Effector CD8-positive, alpha-beta T cell (primary cell): ENCODE measurements at regions not wholly inside any gene's neighbourhood (a gene's known extent, or its start where the extent isn't known, plus 50 kb on each side); places are given as distances from the start of the nearest gene placed in this dataset.
"Not testable (repeated sequence)": the region's sequence is repeated elsewhere in the genome, so short reads cannot be mapped to it uniquely, and the experiment has no call there.

Source experiments
- DNase-seq: peaks from one replicate; lab custom pipeline; 2025; lab: John Stamatoyannopoulos, UW

DNA sequence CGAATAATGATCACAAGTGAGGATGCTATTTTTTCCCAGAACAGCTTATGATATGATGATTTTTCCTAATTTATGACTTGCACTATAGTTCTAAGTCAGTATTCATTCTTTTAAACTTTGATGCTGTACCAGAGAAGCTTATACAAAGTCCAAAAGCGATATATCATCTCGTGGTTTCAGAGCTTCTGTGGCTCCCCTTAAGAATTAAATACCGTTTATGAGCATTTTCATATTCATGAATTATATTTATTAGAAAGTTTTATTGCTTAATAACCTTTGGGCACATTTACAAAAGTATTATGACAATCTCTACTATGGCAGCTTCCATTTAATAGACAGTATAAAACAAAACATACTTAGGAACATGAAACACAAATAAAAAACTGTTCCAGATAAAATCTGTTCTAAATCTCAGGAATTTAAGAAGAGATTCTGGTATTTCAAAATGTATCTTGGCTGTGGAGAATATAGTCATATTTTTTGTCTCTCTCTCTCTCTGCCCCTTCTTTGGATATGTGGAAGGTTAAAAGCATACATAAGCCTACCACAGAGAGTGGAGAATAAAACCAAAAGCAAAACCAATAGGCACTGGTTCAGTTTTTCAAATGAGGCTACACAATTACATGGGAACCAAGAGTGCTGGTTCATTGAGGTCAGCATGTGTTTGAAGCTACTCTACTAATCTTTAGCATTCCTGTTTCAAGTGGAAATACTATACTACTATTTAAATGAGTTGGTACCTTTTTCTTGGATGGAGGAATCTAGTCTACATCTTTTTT is 884.5 kb upstream of the GJE1 start:
- no peak for DNase-seq

DNA sequence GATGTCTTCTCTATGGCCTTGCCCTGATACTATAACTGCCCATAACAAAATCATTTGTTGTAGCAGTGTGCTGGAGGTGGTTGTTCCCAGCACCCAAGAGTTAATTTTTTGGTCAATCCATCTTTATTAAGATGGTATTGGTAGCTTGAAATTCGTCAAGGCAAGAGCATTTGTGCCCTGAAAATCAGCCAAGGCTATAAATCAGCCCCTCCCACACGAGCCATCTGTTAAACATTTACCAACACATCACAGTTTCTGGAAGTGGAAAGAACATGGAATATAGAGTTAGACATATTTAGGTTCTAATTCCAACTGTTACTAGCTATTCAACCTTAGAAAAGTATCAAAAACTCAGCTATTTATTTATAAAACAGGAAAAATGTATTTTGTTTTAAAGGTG is 888.4 kb upstream of the GJE1 start:
- DNase-seq, result no peak

DNA sequence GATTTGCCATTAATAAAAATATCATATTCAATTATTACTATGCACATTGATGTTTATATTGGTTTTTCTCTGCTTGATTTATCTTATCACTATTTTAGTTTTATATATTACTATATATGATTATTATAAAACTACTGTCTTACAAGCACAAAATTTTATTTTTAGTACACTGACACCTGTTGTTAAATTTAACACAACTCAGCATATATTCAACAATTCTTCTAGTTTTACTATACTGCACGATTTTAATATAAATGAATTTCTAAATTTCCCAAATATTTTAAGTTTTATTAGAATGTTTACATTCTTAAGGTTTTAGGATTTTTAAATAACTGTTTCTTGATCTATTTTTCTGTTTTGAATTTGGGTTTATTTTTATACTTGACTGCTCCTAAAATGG is 889.8 kb upstream of the GJE1 start:
- DNase-seq, result no peak

DNA sequence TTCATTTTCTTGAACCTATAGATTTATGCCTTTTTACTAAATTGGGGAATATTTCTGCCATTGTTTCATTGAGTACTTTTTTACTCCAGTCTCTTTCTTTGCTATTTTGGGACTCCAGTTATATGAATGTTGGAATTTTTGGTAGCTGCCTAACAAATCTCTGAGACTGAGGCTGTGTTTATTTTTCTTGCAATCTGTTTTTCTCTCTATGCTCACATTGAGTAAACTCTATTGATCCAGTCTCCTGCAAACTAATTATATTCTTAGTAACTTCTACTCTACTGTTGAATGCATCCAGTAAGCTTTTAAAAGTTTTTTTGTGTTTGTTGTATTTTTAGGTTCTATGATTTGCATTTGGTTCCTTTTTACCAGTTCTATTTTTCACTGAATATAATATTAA is 903.4 kb upstream of the GJE1 start:
- no peak for DNase-seq

DNA sequence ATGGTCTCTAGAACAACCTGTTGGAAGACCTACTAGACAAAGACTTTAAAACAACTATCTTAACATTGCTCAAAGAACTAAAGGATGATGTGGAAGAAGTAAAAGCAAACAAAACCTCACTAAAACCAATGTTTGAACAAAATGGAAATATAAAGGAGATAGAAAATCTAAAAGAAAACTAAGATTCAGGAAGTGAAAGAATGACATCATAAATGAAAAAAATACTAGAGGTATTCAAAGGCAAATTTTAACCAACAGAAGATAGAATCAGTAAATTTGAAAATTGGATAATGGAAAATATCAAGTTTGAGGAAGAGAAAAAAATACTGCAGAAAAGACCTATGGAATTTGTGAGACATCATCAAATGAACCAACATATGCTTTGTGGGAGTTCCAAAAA is 914.1 kb upstream of the GJE1 start:
- no peak for DNase-seq

DNA sequence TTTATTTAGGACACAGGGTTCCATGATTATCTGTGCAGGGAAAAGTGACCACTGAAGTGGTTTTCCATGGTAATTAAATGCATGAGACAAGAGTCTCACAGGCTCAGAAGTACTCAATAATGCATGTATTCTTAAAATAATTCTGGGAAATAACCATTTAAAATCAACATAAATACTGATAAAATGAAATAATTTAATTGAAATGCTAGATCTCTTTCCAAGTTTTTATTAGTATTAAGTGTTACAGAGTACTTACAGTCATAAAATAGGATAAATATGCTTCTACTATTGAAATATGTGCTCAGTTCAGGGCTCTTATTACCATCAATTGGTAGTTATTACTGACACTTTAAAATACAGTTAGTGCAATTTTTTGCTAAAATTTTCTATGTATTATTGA is 916.0 kb upstream of the GJE1 start:
- no peak for DNase-seq

DNA sequence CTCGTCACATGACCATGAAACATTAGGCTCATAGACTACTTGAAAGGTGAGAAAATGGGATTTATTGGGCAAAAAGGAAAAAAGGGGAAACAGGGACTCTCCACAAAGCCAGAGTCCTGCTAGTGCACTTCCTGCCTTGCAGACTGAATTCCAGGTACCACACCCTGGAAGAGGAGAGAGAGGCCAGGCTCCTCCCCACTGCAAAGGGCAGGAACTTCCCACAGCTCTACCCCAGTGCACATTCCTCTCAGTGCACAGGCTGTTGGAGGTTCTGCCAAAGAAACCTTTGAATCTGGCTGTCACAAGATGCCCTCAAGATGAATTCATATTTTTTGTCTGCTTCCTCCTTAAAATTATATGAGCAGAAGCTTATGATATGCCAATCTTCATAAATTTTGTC is 920.4 kb upstream of the GJE1 start:
- no peak for DNase-seq

DNA sequence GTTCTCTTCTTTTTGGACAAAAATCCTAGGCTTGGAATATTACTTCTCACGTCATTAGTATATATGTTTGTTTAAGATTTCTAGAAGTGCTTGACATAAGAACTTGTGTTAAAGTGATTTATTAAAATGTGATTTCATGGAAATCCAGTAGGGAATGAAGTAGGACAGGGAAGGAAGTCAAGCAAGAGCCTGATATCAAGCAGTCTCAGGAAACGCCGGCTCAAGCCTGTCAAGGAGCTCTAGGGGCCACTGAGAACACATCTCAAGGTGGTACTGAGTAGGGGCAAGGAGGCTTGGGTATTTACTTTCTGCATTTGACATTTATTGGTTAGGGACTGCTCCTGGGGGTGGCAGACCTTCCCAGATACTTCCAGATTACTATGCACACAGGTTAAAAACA is 920.9 kb upstream of the GJE1 start:
- DNase-seq, result no peak

DNA sequence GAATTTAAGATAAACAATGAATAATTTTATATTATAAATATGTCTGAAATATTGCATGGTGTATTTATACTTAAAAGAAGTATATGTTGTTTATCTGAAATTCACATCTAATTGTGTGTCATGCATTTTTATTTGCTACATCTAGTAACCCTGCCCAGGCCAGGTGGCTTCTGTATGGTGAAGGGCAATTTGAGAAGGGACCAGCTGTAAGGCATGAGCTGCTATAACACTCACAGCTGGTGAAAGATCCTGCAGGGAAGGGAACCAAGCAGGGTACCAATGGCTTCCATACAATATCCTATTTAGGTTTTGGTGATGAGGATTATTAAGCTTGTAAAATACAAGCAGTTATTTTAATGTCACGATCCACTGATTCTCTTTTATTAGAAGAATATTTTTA is 921.8 kb upstream of the GJE1 start:
- DNase-seq, result no peak

DNA sequence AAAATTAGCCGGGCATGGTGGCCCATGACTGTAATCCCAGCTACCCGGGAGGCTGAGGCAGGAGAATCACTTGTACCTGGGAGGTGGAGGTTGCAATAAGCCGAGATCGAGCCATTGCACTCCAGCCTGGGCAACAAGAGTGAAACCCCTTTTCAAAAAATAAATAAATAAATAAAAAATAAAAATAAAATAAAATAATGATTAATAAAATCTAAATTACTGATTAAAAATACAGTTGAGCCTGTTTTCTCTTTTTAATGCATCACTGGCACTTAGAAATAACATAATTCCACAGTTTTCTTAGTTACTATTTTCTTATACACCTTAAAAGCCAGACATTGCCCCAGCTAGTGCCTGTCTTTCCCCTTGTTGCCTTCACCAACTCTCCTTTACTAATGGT is 922.8 kb upstream of the GJE1 start:
- DNase-seq, result no peak

DNA sequence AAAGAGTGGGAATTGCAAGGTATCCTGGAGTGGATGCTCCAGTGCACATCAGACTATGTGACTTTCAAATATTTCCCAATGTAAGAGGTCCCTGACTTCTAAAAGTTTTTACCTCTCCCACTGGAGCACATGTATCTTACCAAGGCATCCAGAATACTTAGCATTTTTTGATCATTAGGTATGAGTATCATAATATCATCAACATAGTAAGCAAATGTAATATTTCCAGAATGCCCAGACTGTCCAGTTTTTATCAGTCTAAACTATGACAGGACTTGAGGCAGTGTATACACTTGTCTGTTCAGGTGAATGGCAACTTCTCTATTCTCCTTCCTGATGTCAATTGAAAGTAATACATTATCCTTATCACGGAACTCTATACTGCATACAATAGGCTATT is 924.6 kb upstream of the GJE1 start:
- no peak for DNase-seq

DNA sequence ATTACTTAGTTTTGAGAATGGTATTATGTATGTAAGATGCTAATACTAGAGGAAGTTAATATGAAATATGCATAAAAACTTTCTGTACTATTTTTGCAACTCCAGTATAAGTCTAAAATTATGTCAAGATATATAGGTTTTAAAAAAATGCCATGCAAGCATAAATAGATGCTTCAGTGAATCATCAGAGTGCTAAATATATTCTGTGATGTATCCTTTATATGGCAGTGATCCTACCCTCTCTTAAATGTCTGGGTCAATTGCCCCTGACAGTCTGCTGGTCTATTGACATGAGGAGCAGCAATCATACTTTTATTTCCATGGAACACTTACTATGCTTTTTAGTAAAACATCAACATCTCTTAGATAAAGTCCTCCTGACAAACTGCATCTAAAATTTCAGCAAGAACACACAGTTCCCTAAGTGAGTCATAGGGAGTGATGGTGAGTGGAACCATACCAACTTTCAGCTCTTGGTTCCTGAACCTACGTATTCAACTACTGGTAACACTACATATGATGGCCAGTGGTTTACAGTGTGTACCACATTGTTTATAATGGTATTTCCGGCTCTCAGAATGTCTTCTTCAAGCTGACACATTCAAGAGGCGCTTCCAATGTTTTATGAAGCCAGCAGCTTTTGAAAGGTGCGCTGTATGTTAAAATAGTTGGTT is 928.7 kb upstream of the GJE1 start:
- DNase-seq, result no peak

DNA sequence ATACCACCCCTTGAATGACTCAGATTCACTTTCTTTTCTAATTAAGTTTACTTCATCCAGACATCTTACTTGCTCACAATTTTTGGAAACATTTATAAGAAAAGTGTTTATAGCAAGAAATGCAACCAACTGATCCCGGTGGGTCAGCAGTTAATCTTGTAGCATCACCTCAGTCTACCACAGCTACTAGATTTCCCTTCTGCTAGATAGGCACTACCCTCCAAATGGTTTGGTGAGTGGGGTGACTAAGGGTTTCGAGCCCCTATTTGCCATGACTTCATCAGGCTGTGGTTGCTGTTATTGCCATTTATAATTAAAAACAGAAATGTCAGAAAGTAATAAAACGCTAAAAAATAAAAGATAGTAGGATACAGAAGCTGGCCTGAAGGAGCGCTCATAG is 930.1 kb upstream of the GJE1 start:
- DNase-seq, result no peak

DNA sequence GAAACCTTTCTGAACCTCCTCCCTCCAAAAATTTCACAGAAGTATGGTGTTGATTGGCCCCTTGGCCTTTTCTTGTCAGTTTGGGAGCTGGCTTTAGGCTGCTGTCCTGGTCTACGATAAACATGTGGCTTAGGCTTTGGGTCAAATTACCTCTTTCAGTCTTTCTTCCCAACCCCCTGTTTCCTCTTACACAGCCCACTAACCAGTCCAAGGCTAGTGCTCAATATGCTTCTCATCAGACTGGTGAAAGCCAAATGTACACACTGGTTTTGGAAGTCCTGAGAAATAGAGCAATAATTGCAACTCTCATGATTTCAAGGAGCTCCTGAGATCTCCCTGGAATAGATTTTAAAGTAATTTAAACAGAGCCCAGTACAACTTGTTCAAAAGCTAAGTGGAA is 933.7 kb upstream of the GJE1 start:
- DNase-seq, result no peak

DNA sequence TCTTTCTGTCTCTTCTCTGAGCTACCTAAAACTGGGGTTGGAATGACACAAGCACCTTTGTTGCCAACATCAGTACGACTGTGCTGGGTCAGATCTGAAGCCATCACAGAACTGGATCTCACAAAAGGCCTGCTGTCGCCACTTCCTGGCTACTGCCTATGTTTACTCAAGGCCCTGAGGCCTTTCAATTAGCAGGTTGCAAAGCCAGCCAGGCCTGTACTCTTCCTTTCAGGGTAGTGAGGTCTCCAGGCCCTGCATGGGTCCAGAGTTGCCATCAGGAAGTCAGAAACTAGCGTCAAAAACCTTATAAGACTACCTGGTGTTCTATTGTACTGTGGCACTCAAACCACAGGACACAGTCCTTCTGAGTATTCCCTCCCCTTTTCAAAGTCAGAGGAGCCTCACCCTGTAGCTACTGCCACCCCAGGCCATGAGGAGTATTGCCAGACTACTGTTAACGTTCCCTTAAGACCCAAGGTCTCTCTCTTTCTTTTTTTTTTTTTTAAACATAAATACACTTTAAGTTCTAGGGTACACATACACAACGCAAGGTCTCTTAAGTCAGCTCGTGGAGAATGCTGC is 937.4 kb upstream of the GJE1 start:
- DNase-seq, result no peak

DNA sequence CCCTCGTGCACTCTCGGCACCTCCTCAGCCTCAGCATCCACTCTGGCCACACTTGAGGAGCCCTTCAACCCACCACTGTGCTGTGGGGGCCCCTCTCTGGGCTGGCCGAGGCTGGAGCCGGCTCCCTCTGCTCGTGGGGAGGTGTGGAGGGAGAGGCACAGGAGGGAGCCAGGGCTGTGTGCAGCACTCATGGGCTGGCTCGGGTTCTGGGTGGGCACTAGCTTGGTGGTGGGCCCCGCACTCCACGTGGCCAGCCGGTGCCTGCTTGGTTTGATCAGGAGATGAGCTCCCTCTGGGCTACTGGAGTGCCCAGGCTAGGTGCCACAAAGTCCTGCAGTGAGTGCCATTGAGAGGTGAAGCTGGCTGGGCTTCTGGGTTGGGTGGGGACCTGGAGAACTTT is 949.4 kb upstream of the GJE1 start:
- DNase-seq, result no peak

DNA sequence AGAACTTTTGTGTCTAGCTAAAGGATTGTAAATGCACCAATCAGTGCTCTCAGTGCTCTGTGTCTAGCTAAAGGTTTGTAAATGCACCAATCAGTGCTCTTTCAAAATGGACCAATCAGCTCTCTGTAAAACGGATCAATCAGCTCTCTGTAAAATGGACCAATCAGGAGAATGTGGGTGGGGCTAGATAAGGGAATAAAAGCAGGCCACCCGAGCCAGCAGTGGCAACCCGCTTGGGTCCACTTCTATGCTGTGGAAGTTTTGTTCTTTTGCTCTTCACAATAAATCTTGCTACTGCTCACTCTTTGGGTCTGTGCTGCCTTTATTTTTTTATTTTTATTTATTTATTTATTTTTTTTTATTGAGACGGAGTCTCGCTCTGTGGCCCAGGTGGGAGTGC is 957.3 kb upstream of the GJE1 start:
- DNase-seq, result not testable (repeated sequence)

DNA sequence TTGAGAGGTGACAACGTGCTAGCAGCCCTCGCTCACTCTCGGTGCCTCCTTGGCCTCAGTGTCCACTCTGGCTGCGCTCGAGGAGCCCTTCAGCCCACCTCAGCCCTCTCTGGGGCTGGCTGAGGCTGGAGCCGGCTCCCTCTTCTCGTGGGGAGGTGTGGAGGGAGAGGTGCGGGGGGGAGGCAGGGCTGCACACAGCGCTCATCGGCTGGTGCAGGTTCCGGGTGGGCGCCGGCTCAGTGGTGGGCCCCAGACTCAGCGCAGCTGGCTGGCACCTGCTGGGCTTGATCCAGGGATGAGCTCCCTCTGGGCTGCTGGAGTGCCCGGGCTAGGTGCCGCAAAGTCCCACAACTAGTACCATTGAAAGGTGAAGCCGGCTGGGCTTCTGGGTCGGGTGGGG is 957.8 kb upstream of the GJE1 start:
- DNase-seq, result no peak

DNA sequence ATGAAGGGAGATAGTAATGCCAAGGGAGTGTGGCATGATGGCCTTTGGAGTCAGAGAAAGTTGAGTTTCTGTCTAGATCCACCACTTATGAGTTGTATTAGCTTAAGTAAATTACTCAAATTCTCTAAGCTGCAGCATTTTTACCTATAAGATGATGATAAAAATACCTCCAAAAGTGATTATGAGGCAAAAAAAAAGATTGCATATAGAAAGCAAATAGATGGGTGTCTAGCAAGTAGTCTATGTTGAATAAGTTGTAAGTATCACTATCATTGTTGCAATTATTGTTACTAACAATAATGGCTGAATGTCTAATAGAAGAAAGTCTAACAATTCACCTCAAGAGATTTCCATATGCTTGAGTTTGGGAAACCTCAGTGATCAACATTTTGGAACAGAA is 959.2 kb upstream of the GJE1 start:
- DNase-seq, result no peak

DNA sequence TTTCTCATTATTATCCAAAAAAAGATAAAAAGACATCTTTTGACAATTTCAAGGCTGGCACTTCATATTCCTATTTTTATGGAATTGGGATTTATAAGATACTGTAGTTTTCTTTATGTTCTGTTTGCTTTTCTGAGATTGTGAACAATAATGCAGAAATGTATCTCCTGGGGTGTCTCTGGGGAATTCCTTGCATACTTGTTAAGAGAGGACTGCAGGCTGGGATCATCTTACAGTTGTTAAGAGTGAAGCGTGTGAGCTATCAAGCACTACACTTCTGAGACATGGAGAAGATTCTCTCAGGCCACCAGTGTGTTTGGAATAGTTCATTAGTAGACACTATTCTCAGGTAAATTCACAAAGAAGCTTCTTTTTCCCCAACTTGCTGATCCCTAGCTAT is 963.3 kb upstream of the GJE1 start:
- DNase-seq, result no peak

DNA sequence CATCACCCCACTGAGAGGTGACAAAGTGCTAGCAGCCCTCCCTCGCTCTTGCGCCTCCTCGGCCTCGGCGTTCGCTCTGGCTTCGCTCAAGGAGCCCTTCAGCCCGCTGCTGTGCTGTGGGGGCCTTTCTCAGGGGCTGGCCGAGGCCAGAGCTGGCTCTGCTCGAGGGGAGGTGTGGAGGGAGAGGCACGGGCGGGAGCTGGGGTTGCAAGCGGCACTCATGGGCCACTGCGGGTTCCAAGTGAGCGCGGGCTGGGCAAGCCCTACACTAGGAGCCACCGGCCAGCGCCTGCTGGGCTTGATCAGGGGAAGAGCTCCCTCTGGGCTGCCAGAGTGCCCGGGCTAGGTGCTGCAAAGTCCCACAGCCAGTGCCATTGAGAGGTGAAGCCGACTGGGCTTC is 964.8 kb upstream of the GJE1 start:
- no peak for DNase-seq

DNA sequence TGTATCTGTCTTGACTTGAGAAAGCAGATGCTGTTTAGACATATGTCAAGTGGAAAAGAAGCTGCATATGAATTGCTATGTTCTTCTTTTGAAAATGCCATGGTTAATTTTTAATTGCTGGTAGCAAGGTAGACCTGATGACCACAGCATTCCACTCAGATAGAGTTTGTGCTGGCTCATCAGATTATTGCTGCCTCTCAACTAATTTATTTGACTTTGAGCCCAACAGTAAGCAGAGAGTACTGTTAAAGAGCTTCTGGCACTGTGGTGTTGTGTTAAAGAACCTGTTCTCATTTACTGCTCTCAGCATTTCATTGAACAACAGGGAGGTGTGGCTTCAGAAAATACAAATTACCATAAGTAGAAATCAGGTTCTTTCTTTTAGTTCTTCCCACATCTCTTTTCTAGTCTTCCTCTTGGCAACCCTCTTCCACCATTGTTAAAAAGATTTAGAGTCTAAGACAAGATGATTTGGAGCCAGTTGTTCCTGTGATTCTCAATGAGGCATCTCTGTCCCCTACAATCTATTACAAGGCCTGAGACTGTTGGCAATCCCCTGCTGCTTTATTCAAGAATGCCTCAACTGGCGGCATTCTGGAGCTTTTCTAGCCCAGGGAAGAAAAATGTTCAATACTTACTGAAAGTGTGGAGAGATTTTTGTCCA is 967.6 kb upstream of the GJE1 start:
- no peak for DNase-seq
